VCaP (cell line): ENCODE measurements at regions not wholly inside any gene's neighbourhood (a gene's known extent, or its start where the extent isn't known, plus 50 kb on each side); places are given as distances from the start of the nearest gene placed in this dataset.

Experiments used
- H3K27ac ChIP-seq: fragments of 450-650 bp; 2 replicates; pipeline ENCODE4 v1.5.1; 2017
- TF ChIP-seq, protein P1 (sequence below): fragments of 450-650 bp; conservative IDR thresholded peaks from 2 replicates; pipeline ENCODE4 v1.5.1; 2017; ENCODE audit warnings: mild to moderate bottlenecking, moderate library complexity

- peak overlapping the region; percentile 62 for H3K27ac ChIP-seq
- TF ChIP-seq, protein P1, sequence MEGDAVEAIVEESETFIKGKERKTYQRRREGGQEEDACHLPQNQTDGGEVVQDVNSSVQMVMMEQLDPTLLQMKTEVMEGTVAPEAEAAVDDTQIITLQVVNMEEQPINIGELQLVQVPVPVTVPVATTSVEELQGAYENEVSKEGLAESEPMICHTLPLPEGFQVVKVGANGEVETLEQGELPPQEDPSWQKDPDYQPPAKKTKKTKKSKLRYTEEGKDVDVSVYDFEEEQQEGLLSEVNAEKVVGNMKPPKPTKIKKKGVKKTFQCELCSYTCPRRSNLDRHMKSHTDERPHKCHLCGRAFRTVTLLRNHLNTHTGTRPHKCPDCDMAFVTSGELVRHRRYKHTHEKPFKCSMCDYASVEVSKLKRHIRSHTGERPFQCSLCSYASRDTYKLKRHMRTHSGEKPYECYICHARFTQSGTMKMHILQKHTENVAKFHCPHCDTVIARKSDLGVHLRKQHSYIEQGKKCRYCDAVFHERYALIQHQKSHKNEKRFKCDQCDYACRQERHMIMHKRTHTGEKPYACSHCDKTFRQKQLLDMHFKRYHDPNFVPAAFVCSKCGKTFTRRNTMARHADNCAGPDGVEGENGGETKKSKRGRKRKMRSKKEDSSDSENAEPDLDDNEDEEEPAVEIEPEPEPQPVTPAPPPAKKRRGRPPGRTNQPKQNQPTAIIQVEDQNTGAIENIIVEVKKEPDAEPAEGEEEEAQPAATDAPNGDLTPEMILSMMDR, result no peak
Measured at GRCh38 chr5:39623291-39623865, 198.6 kb upstream of the DAB2 start.

- TF ChIP-seq, protein P1, result no peak
- H3K27ac ChIP-seq, result peak overlapping the region; percentile 9; the same call in 1 of the 2 replicates
Measured at GRCh38 chr5:39622281-39622680, 197.5 kb upstream of the DAB2 start.

- peak overlapping the region; percentile 97 for H3K27ac ChIP-seq
- TF ChIP-seq, protein P1, result no peak
Measured at GRCh38 chr5:39619168-39619818, 194.5 kb upstream of the DAB2 start.

DNA sequence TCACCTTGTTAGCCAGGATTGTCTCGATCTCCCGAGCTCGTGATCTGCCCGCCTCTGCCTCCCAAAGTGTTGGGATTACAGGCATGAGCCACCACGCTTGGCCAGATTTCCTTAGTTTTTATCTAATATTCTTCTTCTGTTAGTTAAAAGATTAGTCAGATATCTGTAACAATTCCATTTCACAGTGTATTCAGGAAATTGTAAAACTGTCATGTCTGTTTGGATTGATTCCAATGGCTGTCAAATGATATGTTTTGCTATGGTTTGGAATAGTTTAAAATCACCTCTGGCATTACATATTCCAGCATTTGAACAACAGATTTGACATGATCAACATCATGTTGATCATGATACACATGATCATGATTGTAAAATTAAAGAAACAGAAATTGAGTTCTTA is 193.6 kb upstream of the DAB2 start:
- peak overlapping the region; percentile 97 for H3K27ac ChIP-seq
- TF ChIP-seq, protein P1, result no peak

GRCh38 chr5:39616131-39616530 is 191.4 kb upstream of the DAB2 start:
- H3K27ac ChIP-seq, result peak overlapping the region; percentile 97
- TF ChIP-seq, protein P1, result no peak

DNA sequence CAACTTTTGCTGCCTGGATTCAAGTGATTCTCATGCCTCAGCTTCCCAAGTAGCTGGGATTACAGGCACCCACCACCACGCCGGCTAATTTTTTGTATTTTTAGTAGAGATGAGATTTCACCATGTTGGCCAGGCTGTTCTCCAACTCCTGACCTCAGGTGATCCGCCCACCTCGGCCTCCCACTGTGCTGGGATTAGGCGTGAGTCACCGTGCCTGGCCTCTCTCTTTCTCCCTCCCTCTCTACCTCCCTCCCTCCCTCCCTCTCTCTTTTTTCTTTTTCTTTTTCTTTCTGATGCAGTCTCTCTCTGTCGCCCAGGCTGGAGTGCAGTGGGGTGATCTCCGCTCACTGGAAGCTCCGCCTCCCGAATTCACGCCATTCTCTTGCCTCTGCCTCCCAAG is 186.3 kb upstream of the DAB2 start:
- H3K27ac ChIP-seq, result peak overlapping the region; percentile 97

DNA sequence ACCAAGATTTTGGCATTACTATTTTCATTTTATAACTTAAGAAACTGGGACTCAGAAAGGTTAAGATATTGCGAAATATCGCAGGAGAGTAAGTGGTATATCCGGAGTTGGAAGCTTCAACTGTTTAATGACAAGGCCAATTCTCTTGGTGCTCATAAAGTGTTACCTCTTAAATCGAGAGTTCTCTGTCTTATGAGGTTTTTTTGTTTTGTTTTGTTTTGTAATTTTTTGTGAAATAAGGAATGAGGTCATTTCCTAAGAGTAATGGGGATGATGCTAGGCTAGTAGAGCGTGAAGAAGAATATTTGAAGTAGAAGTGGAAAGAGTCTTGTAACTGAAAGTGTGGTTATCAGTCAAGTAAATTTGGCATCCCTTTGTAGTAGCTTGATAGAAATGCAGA is 183.2 kb upstream of the DAB2 start:
- peak overlapping the region; percentile 77; the same call in 1 of the 2 replicates for H3K27ac ChIP-seq
- TF ChIP-seq, protein P1, result no peak

- peak overlapping the region; percentile 77 for H3K27ac ChIP-seq
- TF ChIP-seq, protein P1, result no peak
Measured at GRCh38 chr5:39606591-39606990, 181.8 kb upstream of the DAB2 start.
